Adipocyte (in vitro differentiated cells): ENCODE measurements at regions not wholly inside any gene's neighbourhood (a gene's known extent, or its start where the extent isn't known, plus 50 kb on each side); places are given as distances from the start of the nearest gene placed in this dataset.

Experiments used
- DNase-seq: peaks from one replicate; pipeline ENCODE4 v3.0.0-alpha.2; 2015; ENCODE audit warnings: low read depth
- H3K27me3 ChIP-seq: replicated peaks from 2 replicates; pipeline ENCODE4 v1.7.0; 2013; ENCODE audit warnings: mild to moderate bottlenecking, low read length, moderate library complexity; ENCODE audit not compliant: control insufficient read depth, insufficient read depth
- H3K36me3 ChIP-seq: 2 replicates; pipeline ENCODE4 v1.7.0; 2013; ENCODE audit warnings: low read length, mild to moderate bottlenecking, moderate library complexity; ENCODE audit not compliant: control insufficient read depth, insufficient read depth, severe bottlenecking
- H3K4me1 ChIP-seq: 2 replicates; pipeline ENCODE4 v1.7.0; 2013; ENCODE audit warnings: mild to moderate bottlenecking, low read length, moderate library complexity; ENCODE audit not compliant: control insufficient read depth, insufficient read depth
- H3K4me3 ChIP-seq: 2 replicates; pipeline ENCODE4 v1.7.0; 2013; ENCODE audit warnings: mild to moderate bottlenecking, low read length, moderate library complexity
- H3K9ac ChIP-seq: 2 replicates; pipeline ENCODE4 v1.7.0; 2013; ENCODE audit warnings: mild to moderate bottlenecking, low read length, moderate library complexity
- H3K9me3 ChIP-seq: 2 replicates; pipeline ENCODE4 v1.7.0; 2013; ENCODE audit warnings: mild to moderate bottlenecking, low read length, moderate library complexity; ENCODE audit not compliant: control insufficient read depth

- DNase-seq: no peak
Measured at GRCh38 chr13:86425170-86425815, 626.1 kb upstream of the SLITRK6 start.

GRCh38 chr13:86426437-86426836 lies 627.2 kb upstream of the SLITRK6 start:
- H3K9me3 ChIP-seq: no peaks in the 10 kb centered on the region
- no peak for DNase-seq
- no peak overlapping the region for H3K9ac ChIP-seq

More at GRCh38 chr13:86425170-86425815, 626.1 kb upstream of the SLITRK6 start:
- peaks cover 8% of the 10 kb centered on the region for H3K4me1 ChIP-seq
- H3K4me3 ChIP-seq: no peak overlapping the region
- no peaks in the 10 kb centered on the region for H3K36me3 ChIP-seq
- no peaks in the 10 kb centered on the region for H3K27me3 ChIP-seq
- H3K9me3 ChIP-seq: no peaks in the 10 kb centered on the region
- H3K9ac ChIP-seq: no peak overlapping the region

GRCh38 chr13:86429756-86430155 lies 630.5 kb upstream of the SLITRK6 start:
- Histone ChIP-seq H3K4me3 (no peak overlapping the region), H3K27me3 (no peaks in the 10 kb centered on the region), H3K9me3 (peaks cover 8% of the 10 kb centered on the region), H3K9ac (no peak overlapping the region), H3K36me3 (no peaks in the 10 kb centered on the region), H3K4me1 (peaks cover 6% of the 10 kb centered on the region)
- no peak for DNase-seq

More at GRCh38 chr13:86426437-86426836, 627.2 kb upstream of the SLITRK6 start:
- no peaks in the 10 kb centered on the region for H3K36me3 ChIP-seq
- H3K27me3 ChIP-seq: no peaks in the 10 kb centered on the region
- H3K4me1 ChIP-seq: peaks cover 8% of the 10 kb centered on the region
- no peak overlapping the region for H3K4me3 ChIP-seq

GRCh38 chr13:86438034-86438433 lies 638.8 kb upstream of the SLITRK6 start:
- DNase-seq: no peak
- no peaks in the 10 kb centered on the region for H3K4me1 ChIP-seq
- H3K9ac ChIP-seq: no peak overlapping the region
- no peak overlapping the region for H3K4me3 ChIP-seq
- no peaks in the 10 kb centered on the region for H3K27me3 ChIP-seq
- peaks cover 3% of the 10 kb centered on the region for H3K9me3 ChIP-seq
- no peaks in the 10 kb centered on the region for H3K36me3 ChIP-seq

- Histone ChIP-seq H3K4me1 (peaks cover 18% of the 10 kb centered on the region), H3K36me3 (no peaks in the 10 kb centered on the region), H3K9me3 (no peaks in the 10 kb centered on the region), H3K9ac (peak overlapping the region; percentile 32), H3K4me3 (no peak overlapping the region), H3K27me3 (no peaks in the 10 kb centered on the region)
- no peak for DNase-seq
Measured at GRCh38 chr13:86445206-86445605, 646.0 kb upstream of the SLITRK6 start.

- H3K9ac ChIP-seq: peak overlapping the region; percentile 32
- H3K36me3 ChIP-seq: no peaks in the 10 kb centered on the region
- no peaks in the 10 kb centered on the region for H3K9me3 ChIP-seq
- H3K4me3 ChIP-seq: peak overlapping the region; percentile 36
- H3K27me3 ChIP-seq: no peaks in the 10 kb centered on the region
- H3K4me1 ChIP-seq: peaks cover 18% of the 10 kb centered on the region
- no peak for DNase-seq
Measured at GRCh38 chr13:86445672-86446071, 646.5 kb upstream of the SLITRK6 start.

GRCh38 chr13:86446311-86446710 lies 647.1 kb upstream of the SLITRK6 start:
- Histone ChIP-seq H3K36me3 (no peaks in the 10 kb centered on the region), H3K27me3 (no peaks in the 10 kb centered on the region), H3K4me1 (peaks cover 18% of the 10 kb centered on the region), H3K4me3 (no peak overlapping the region), H3K9me3 (no peaks in the 10 kb centered on the region), H3K9ac (peak overlapping the region; percentile 32)
- DNase-seq: no peak

GRCh38 chr13:86447479-86447878 lies 648.3 kb upstream of the SLITRK6 start:
- Histone ChIP-seq H3K4me3 (no peak overlapping the region), H3K9me3 (no peaks in the 10 kb centered on the region), H3K36me3 (no peaks in the 10 kb centered on the region), H3K4me1 (peaks cover 18% of the 10 kb centered on the region), H3K9ac (no peak overlapping the region), H3K27me3 (no peaks in the 10 kb centered on the region)
- DNase-seq: no peak

GRCh38 chr13:86462011-86462410 lies 662.8 kb upstream of the SLITRK6 start:
- H3K4me3 ChIP-seq: no peak overlapping the region
- no peaks in the 10 kb centered on the region for H3K27me3 ChIP-seq
- DNase-seq: no peak
- no peaks in the 10 kb centered on the region for H3K36me3 ChIP-seq
- H3K9ac ChIP-seq: no peak overlapping the region
- H3K9me3 ChIP-seq: no peaks in the 10 kb centered on the region
- H3K4me1 ChIP-seq: no peaks in the 10 kb centered on the region

GRCh38 chr13:86464193-86464592 lies 665.0 kb upstream of the SLITRK6 start:
- Histone ChIP-seq H3K4me3 (no peak overlapping the region), H3K9ac (no peak overlapping the region), H3K4me1 (no peaks in the 10 kb centered on the region), H3K27me3 (no peaks in the 10 kb centered on the region), H3K9me3 (no peaks in the 10 kb centered on the region), H3K36me3 (no peaks in the 10 kb centered on the region)
- no peak for DNase-seq

- Histone ChIP-seq H3K4me1 (no peaks in the 10 kb centered on the region), H3K9me3 (no peaks in the 10 kb centered on the region), H3K9ac (no peak overlapping the region), H3K4me3 (no peak overlapping the region), H3K36me3 (no peaks in the 10 kb centered on the region), H3K27me3 (no peaks in the 10 kb centered on the region)
- no peak for DNase-seq
Measured at GRCh38 chr13:86474971-86475370, 675.8 kb upstream of the SLITRK6 start.

- no peak for DNase-seq
- H3K9me3 ChIP-seq: no peaks in the 10 kb centered on the region
- H3K27me3 ChIP-seq: no peaks in the 10 kb centered on the region
- no peaks in the 10 kb centered on the region for H3K36me3 ChIP-seq
- H3K4me3 ChIP-seq: no peak overlapping the region
- no peak overlapping the region for H3K9ac ChIP-seq
- H3K4me1 ChIP-seq: no peaks in the 10 kb centered on the region
Measured at GRCh38 chr13:86476656-86477055, 677.4 kb upstream of the SLITRK6 start.
